SJSA1 (cell line): ENCODE measurements at regions not wholly inside any gene's neighbourhood (a gene's known extent, or its start where the extent isn't known, plus 50 kb on each side); places are given as distances from the start of the nearest gene placed in this dataset.

Experiments used
- DNase-seq, 2 experiments: peaks; one replicate each; pipeline ENCODE4 v3.0.0-alpha.2; 2015 to 2020; ENCODE audit warnings: low spot score in 2 of 2, low read depth in 1 of 2
- H3K27ac ChIP-seq: fragments of 250-450 bp; sonication (Bioruptor Pico); 2 replicates; pipeline ENCODE4 v1.5.1; 2020; ENCODE audit warnings: mild to moderate bottlenecking, moderate library complexity
- H3K27me3 ChIP-seq: fragments of 250-450 bp; sonication (Bioruptor Pico); replicated peaks from 2 replicates; pipeline ENCODE4 v1.5.1; 2020; ENCODE audit warnings: mild to moderate bottlenecking, moderate library complexity
- H3K36me3 ChIP-seq: fragments of 250-450 bp; sonication (Bioruptor Pico); 2 replicates; pipeline ENCODE4 v1.5.1; 2020; ENCODE audit warnings: mild to moderate bottlenecking
- H3K4me1 ChIP-seq: fragments of 250-450 bp; sonication (Bioruptor Pico); replicated peaks from 2 replicates; pipeline ENCODE4 v1.6.1; 2021; ENCODE audit warnings: mild to moderate bottlenecking
- H3K4me3 ChIP-seq: fragments of 250-450 bp; sonication (Bioruptor Pico); 2 replicates; pipeline ENCODE4 v1.5.1; 2020; ENCODE audit warnings: mild to moderate bottlenecking
- H3K9me3 ChIP-seq: fragments of 250-450 bp; sonication (Bioruptor Pico); replicated peaks from 2 replicates; pipeline ENCODE4 v1.5.1; 2020; ENCODE audit warnings: mild to moderate bottlenecking

DNA sequence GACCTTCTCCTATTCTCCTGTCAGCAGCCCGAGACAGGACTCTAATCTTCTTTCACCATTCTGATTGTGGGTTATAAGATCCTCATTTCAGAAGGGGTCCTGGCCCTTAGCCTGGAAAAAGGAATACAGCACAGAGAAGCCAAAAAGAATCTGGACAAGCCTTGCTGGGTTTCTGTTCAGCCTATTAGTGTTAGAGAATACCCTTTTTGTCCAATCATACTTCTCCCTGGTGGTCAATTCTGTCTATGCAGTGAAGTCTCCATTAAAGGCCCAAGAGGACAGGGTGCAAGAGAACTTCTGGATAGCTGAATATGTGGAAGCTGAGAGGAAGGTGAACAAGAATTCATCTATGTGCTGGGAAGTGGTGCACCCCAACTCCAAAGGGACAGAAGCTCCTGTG, 105.7 kb upstream of the AGA start:
- Histone ChIP-seq H3K4me3 (no peak overlapping the region), H3K9me3 (no peaks in the 10 kb centered on the region), H3K36me3 (no peaks in the 10 kb centered on the region), H3K4me1 (no peaks in the 10 kb centered on the region), H3K27me3 (no peaks in the 10 kb centered on the region), H3K27ac (no peak overlapping the region)
- no peak for DNase-seq

DNA sequence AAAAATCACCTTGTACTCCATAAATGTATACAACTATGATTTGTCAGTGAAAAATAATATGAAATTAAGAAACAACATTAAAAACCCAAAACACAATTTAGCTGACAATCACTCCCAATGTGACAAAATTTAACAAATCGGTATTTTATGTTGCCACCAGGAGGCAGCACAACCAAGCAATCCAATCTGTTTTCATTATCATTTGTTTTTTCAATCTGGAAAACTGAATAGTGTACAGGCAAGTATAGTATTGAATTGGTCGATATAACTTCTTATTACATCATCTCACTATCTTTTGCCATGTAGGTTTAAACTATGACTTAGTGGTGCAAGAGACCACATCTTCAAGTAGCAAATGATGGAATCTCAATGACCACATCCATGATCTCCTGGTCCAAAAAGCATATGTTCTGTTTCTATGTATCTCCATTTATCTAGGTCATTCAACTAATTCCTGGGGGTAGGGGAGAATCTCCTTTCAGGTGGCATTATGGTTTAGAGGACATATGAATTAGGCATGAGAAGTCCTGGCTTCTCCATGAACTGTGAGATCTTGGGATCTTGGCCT, 112.9 kb upstream of the AGA start:
- no peaks in the 10 kb centered on the region for H3K9me3 ChIP-seq
- H3K4me3 ChIP-seq: no peak overlapping the region
- no peaks in the 10 kb centered on the region for H3K36me3 ChIP-seq
- DNase-seq: peak in 1 of 2 experiments; percentile 9
- H3K27ac ChIP-seq: no peak overlapping the region
- no peaks in the 10 kb centered on the region for H3K4me1 ChIP-seq
- no peaks in the 10 kb centered on the region for H3K27me3 ChIP-seq

- no peak for DNase-seq
- H3K4me3 ChIP-seq: no peak overlapping the region
Measured at GRCh38 chr4:177557416-177557815, 115.2 kb upstream of the AGA start.

DNA sequence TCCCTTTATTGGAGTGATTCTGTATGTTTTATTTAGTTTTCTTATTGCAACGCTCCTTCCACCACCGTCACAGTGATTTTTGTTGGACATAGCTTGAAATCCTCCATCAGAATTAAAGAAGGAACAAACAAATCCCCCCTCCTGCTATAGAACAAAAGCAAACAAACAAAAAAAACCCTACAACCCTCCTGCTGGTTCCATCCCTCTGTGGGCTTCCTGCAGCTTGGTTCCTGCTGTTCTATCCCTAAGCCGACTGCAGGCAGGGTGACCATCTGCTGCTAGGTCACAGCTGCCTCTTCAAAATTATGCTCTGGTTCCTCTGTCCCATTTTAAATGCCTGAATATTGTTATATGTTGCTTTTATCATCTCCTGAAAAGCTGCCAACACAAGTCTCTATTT, 116.8 kb upstream of the AGA start:
- DNase-seq: no peak
- no peaks in the 10 kb centered on the region for H3K9me3 ChIP-seq
- H3K4me3 ChIP-seq: no peak overlapping the region
- no peak overlapping the region for H3K27ac ChIP-seq
- no peaks in the 10 kb centered on the region for H3K4me1 ChIP-seq
- H3K27me3 ChIP-seq: no peaks in the 10 kb centered on the region
- no peaks in the 10 kb centered on the region for H3K36me3 ChIP-seq

More at GRCh38 chr4:177557416-177557815, 115.2 kb upstream of the AGA start:
- H3K9me3 ChIP-seq: no peaks in the 10 kb centered on the region
- no peaks in the 10 kb centered on the region for H3K27me3 ChIP-seq
- H3K4me1 ChIP-seq: no peaks in the 10 kb centered on the region
- no peaks in the 10 kb centered on the region for H3K36me3 ChIP-seq
- no peak overlapping the region for H3K27ac ChIP-seq

GRCh38 chr4:177562163-177562562, 119.9 kb upstream of the AGA start:
- no peaks in the 10 kb centered on the region for H3K9me3 ChIP-seq
- no peaks in the 10 kb centered on the region for H3K36me3 ChIP-seq
- H3K4me3 ChIP-seq: no peak overlapping the region
- no peaks in the 10 kb centered on the region for H3K27me3 ChIP-seq
- H3K4me1 ChIP-seq: no peaks in the 10 kb centered on the region
- H3K27ac ChIP-seq: no peak overlapping the region
- no peak for DNase-seq

- Histone ChIP-seq H3K9me3 (no peaks in the 10 kb centered on the region), H3K36me3 (no peaks in the 10 kb centered on the region), H3K4me3 (no peak overlapping the region), H3K4me1 (no peaks in the 10 kb centered on the region), H3K27me3 (no peaks in the 10 kb centered on the region), H3K27ac (no peak overlapping the region)
- no peak for DNase-seq
Measured at GRCh38 chr4:177562859-177563258, 120.6 kb upstream of the AGA start.

GRCh38 chr4:177566691-177567090, 124.5 kb upstream of the AGA start:
- Histone ChIP-seq H3K27me3 (no peaks in the 10 kb centered on the region), H3K9me3 (no peaks in the 10 kb centered on the region), H3K4me3 (no peak overlapping the region), H3K36me3 (no peaks in the 10 kb centered on the region), H3K4me1 (no peaks in the 10 kb centered on the region), H3K27ac (no peak overlapping the region)
- no peak for DNase-seq

DNA sequence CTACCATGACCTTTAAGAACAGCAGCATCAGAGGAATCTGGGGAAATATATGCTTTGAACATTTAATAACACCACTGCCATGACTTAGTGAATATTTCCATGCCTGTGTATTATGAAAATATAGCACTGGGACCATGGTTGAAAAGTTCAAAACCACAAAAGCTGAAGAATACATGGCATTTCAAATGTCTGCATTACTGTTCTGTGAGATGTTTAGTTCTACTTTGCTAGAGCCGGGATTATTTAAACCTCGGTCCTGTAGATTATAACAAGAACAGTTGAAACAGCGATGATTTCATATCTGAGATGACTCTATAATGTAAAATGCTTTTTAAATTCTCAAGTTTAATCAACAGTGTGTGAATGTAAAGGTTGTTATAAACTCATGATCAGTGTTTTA, 126.7 kb upstream of the AGA start:
- no peaks in the 10 kb centered on the region for H3K4me1 ChIP-seq
- no peaks in the 10 kb centered on the region for H3K9me3 ChIP-seq
- DNase-seq: no peak
- H3K4me3 ChIP-seq: no peak overlapping the region
- H3K27ac ChIP-seq: no peak overlapping the region
- no peaks in the 10 kb centered on the region for H3K27me3 ChIP-seq
- no peaks in the 10 kb centered on the region for H3K36me3 ChIP-seq

DNA sequence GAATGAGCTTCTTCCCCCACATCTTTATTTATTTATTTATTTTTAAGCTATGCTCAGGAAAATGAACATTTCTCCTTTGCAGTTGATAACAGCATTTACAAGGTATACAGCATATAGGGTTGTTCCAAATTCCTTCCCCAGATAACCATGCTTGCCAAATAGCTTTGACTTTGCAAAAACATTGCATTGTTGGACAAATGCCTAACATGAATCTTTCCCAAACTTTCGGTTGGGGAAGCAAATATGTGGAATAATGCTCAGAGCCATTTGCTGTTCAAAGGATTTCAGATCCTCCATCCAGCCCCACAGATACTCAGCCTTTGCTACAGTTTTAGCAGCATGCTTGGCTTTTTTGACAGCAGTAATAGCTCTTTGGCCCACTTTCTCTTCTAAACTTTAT, 127.2 kb upstream of the AGA start:
- no peak overlapping the region for H3K27ac ChIP-seq
- no peaks in the 10 kb centered on the region for H3K27me3 ChIP-seq
- no peak overlapping the region for H3K4me3 ChIP-seq
- H3K9me3 ChIP-seq: no peaks in the 10 kb centered on the region
- H3K4me1 ChIP-seq: no peaks in the 10 kb centered on the region
- H3K36me3 ChIP-seq: no peaks in the 10 kb centered on the region
- no peak for DNase-seq

GRCh38 chr4:177573507-177573906, 131.3 kb upstream of the AGA start:
- no peak for DNase-seq
- 0 out of 2 replicates have a peak, but pooled peaks cover 2% of the 10 kb centered on the region for H3K27me3 ChIP-seq
- H3K9me3 ChIP-seq: no peaks in the 10 kb centered on the region
- no peak overlapping the region for H3K4me3 ChIP-seq
- no peaks in the 10 kb centered on the region for H3K36me3 ChIP-seq
- no peak overlapping the region for H3K27ac ChIP-seq
- no peaks in the 10 kb centered on the region for H3K4me1 ChIP-seq

DNA sequence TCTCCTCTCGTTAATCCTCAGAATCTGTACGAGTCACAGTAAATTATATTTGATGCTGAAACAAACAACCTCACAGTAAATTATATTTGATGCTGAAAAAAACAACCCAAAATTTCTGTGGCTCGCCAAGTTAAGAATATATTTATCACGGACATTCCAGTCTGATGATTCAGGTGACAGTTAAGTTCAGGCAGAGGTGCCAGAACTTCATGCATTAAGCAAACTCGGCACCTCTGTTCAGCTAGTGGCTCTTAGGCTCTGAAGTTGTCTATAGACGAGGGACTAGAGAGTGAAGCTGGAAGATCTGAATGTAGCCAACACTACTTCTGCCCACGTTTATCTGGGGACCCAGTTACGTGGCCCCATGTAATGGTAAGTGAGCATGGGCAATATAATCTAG, 132.2 kb upstream of the AGA start:
- Histone ChIP-seq H3K4me1 (no peaks in the 10 kb centered on the region), H3K4me3 (no peak overlapping the region)

GRCh38 chr4:177579649-177580048, 137.4 kb upstream of the AGA start:
- Histone ChIP-seq H3K36me3 (no peaks in the 10 kb centered on the region), H3K27ac (no peak overlapping the region), H3K27me3 (0 out of 2 replicates have a peak, but pooled peaks cover 5% of the 10 kb centered on the region), H3K4me1 (no peaks in the 10 kb centered on the region), H3K4me3 (no peak overlapping the region), H3K9me3 (no peaks in the 10 kb centered on the region)
- no peak for DNase-seq

More for the DNA sequence above, 132.2 kb upstream of the AGA start:
- no peak overlapping the region for H3K27ac ChIP-seq
- no peaks in the 10 kb centered on the region for H3K36me3 ChIP-seq
- H3K9me3 ChIP-seq: no peaks in the 10 kb centered on the region
- no peak for DNase-seq
- H3K27me3 ChIP-seq: 0 out of 2 replicates have a peak, but pooled peaks cover 5% of the 10 kb centered on the region

- no peaks in the 10 kb centered on the region for H3K9me3 ChIP-seq
- H3K4me3 ChIP-seq: no peak overlapping the region
- no peaks in the 10 kb centered on the region for H3K4me1 ChIP-seq
- 0 out of 2 replicates have a peak, but pooled peaks cover 5% of the 10 kb centered on the region for H3K27me3 ChIP-seq
- H3K27ac ChIP-seq: no peak overlapping the region
- H3K36me3 ChIP-seq: no peaks in the 10 kb centered on the region
- DNase-seq: no peak
Measured at GRCh38 chr4:177582992-177583391, 140.8 kb upstream of the AGA start.

DNA sequence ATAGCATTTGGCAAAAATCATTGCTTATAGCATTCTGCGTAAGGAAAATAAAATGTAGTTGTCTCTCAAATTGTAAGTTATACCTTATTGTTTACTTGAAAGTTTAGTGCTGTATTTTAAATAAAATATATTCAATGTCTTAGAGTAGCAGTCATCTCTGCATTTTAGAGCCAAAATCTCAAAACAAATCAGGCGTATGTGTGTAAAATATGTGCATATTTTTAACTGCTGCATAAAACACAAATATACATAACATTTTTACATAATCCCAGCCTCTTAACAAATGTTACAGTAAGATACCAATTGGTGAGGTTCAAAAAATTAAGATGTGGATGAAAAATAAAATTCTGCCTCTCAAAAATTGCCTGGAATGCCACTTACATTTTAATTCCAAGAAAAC, 145.8 kb upstream of the AGA start:
- no peaks in the 10 kb centered on the region for H3K36me3 ChIP-seq
- H3K4me1 ChIP-seq: no peaks in the 10 kb centered on the region

GRCh38 chr4:177595386-177595785, 153.1 kb upstream of the AGA start:
- no peak overlapping the region for H3K4me3 ChIP-seq
- no peaks in the 10 kb centered on the region for H3K4me1 ChIP-seq
- no peak for DNase-seq
- H3K9me3 ChIP-seq: no peaks in the 10 kb centered on the region
- no peaks in the 10 kb centered on the region for H3K36me3 ChIP-seq
- no peaks in the 10 kb centered on the region for H3K27me3 ChIP-seq
- no peak overlapping the region for H3K27ac ChIP-seq

More for the DNA sequence above, 145.8 kb upstream of the AGA start:
- no peaks in the 10 kb centered on the region for H3K9me3 ChIP-seq
- no peak overlapping the region for H3K27ac ChIP-seq
- H3K4me3 ChIP-seq: no peak overlapping the region
- DNase-seq: no peak
- no peaks in the 10 kb centered on the region for H3K27me3 ChIP-seq
